SH-SY5Y (cell line): ENCODE measurements at regions not wholly inside any gene's neighbourhood (a gene's known extent, or its start where the extent isn't known, plus 50 kb on each side); places are given as distances from the start of the nearest gene placed in this dataset.

Experiments used
- GATA2 ChIP-seq: IDR thresholded peaks from 2 replicates; pipeline ENCODE4 v1.6.1; 2011; ENCODE audit warnings: mild to moderate bottlenecking, low read depth, low read length
- GATA3 ChIP-seq: IDR thresholded peaks from 2 replicates; pipeline ENCODE4 v1.6.1; 2011; ENCODE audit warnings: low read depth, mild to moderate bottlenecking, low read length, moderate library complexity

DNA sequence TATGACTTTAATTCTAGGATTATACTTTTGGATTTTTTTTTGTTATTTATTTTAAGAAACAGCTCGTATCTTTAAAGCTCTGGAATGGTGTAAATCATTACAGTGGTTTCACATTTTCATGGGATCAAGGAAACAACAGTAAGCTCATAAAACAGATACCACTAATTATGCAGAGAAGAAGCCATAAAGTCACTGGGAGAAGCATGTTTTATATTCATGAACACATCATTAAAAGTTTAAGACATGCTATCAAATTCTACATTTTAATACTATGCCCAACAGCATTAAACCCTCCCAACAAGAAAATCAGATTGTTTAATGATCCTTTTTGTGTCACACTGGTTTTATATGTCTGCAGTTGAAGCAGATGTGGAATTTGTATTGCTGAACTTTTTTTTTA is 149.9 kb downstream of the FBXO8 start:
- no peak for TF ChIP-seq GATA3
- no peak for TF ChIP-seq GATA2
